ENCODE measurements at regions not wholly inside any gene's neighbourhood (a gene's known extent, or its start where the extent isn't known, plus 50 kb on each side); places are given as distances from the start of the nearest gene placed in this dataset.

DNA sequence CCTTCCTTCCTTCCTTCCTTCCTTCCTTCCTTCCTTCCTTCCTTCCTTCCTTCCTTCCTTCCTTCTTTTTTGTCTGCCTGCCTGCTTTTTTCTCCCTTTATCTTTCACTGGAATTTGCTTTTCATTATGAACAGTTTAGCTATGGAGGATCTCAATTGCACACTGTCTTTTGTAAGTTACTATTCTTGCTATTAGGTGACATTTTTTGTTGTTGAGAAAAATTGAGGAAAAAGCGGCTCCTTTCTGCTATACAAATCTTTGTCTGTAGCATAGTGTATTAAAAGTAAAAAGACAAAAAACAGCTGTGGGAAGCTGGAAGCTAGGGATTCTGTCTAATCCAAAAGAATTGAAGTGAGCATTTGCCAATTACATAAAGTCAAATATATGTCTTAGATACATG lies 448.7 kb downstream of the DCDC2C start:
- DNase-seq (ENCODE audit: low spot score) = no peak
- in situ Hi-C loops (cut with MboI; ENCODE audit: low sequenced_read_pairs, unreplicated experiment) = no loop called here
- TF ChIP-seq, protein P1, sequence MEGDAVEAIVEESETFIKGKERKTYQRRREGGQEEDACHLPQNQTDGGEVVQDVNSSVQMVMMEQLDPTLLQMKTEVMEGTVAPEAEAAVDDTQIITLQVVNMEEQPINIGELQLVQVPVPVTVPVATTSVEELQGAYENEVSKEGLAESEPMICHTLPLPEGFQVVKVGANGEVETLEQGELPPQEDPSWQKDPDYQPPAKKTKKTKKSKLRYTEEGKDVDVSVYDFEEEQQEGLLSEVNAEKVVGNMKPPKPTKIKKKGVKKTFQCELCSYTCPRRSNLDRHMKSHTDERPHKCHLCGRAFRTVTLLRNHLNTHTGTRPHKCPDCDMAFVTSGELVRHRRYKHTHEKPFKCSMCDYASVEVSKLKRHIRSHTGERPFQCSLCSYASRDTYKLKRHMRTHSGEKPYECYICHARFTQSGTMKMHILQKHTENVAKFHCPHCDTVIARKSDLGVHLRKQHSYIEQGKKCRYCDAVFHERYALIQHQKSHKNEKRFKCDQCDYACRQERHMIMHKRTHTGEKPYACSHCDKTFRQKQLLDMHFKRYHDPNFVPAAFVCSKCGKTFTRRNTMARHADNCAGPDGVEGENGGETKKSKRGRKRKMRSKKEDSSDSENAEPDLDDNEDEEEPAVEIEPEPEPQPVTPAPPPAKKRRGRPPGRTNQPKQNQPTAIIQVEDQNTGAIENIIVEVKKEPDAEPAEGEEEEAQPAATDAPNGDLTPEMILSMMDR (IDR thresholded peaks at IDR 0.05; ENCODE audit: borderline replicate concordance, control extremely low read depth, extremely low read depth, insufficient read depth, missing control alignments) = no peak

DNA sequence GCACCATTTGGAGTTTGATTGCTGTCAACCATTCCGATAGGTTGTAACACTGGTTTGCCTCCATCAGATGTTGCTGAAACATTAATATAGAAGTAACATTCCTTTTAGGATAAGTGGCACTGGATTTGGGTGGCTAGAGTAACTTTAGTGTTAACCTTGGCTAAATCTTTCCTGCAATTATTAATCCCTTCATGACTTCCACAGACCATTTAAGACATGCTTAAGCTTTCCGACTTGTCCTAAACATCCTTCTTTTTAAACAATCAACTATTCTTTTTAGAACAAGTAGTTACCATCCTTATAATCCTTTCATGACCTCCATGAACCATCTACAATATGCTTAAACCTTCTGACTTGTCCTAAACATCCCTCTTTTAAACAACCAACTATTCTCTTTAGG lies 465.5 kb downstream of the DCDC2C start:
- no peak for DNase-seq (ENCODE audit: low spot score)
- in situ Hi-C loops (cut with MboI; ENCODE audit: low sequenced_read_pairs, unreplicated experiment) = no loop called here
- TF ChIP-seq, protein P1 (IDR thresholded peaks at IDR 0.05; ENCODE audit: borderline replicate concordance, control extremely low read depth, extremely low read depth, insufficient read depth, missing control alignments) = no peak

- in situ Hi-C loops (cut with MboI; ENCODE audit: low sequenced_read_pairs, unreplicated experiment) = no loop called here
- DNase-seq (ENCODE audit: low spot score) = no peak
- TF ChIP-seq, protein P1 (IDR thresholded peaks at IDR 0.05; ENCODE audit: borderline replicate concordance, control extremely low read depth, extremely low read depth, insufficient read depth, missing control alignments) = no peak
These were observed 471.4 kb downstream of the DCDC2C start for GRCh38 chr2:4174796-4175195.

- in situ Hi-C loops (cut with MboI; ENCODE audit: low sequenced_read_pairs, unreplicated experiment) = no loop called here
- TF ChIP-seq, protein P1 (IDR thresholded peaks at IDR 0.05; ENCODE audit: borderline replicate concordance, control extremely low read depth, extremely low read depth, insufficient read depth, missing control alignments) = no peak
- no peak for DNase-seq (ENCODE audit: low spot score)
These were observed 472.0 kb downstream of the DCDC2C start for GRCh38 chr2:4175343-4175742.

- in situ Hi-C loops (cut with MboI; ENCODE audit: low sequenced_read_pairs, unreplicated experiment) = no loop called here
- DNase-seq (ENCODE audit: low spot score) = no peak
- TF ChIP-seq, protein P1 (IDR thresholded peaks at IDR 0.05; ENCODE audit: borderline replicate concordance, control extremely low read depth, extremely low read depth, insufficient read depth, missing control alignments) = no peak
These were observed 477.3 kb downstream of the DCDC2C start for GRCh38 chr2:4180631-4181030.

GRCh38 chr2:4181062-4181461 lies 477.7 kb downstream of the DCDC2C start:
- in situ Hi-C loops (cut with MboI; ENCODE audit: low sequenced_read_pairs, unreplicated experiment) = no loop called here
- TF ChIP-seq, protein P1 (IDR thresholded peaks at IDR 0.05; ENCODE audit: borderline replicate concordance, control extremely low read depth, extremely low read depth, insufficient read depth, missing control alignments) = no peak
- no peak for DNase-seq (ENCODE audit: low spot score)

DNA sequence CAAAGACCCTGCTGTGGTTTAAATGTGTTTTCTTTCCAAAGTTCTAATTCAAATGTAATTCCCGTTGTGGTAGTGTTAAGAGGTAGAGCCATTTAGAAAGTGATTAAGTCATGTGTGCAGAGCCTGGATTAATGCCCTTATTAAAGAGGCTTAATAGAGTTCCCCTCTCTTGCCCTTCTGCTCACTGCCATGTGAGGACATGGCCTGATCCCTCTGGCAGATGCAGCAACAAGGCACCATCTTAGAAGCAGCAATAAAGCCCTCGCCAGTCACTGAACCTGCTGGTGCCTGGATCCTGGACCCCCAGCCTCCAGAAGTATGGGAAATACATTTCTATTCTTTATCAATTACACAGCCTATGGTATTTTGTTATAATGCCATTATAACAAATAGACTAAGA lies 485.2 kb downstream of the DCDC2C start:
- DNase-seq (ENCODE audit: low spot score) = no peak
- in situ Hi-C loops (cut with MboI; ENCODE audit: low sequenced_read_pairs, unreplicated experiment) = no loop called here
- TF ChIP-seq, protein P1 (IDR thresholded peaks at IDR 0.05; ENCODE audit: borderline replicate concordance, control extremely low read depth, extremely low read depth, insufficient read depth, missing control alignments) = no peak
